ENCODE measurements at regions not wholly inside any gene's neighbourhood (a gene's known extent, or its start where the extent isn't known, plus 50 kb on each side); places are given as distances from the start of the nearest gene placed in this dataset.

DNA sequence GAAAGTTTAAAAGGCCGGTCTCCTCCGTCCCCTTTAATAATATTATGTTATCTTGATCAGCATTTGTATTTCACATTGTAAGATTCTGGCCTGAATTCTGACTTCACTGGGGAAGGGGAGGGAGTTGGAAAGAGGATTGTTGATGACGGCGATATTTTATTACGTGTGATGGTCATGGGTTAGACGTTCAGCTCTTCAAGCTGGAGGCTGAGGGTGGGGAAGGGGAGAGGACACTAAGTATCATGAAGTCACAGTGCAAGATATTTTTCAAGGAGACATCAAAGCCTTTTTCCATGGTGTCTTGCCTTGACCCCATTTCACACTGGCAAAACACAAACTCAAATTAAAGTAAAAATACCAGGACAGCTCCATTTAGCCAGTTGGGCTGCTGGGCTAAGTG lies 126.7 kb downstream of the WDR11 start:
- TF ChIP-seq POLR2AphosphoS5 (IDR thresholded peaks at IDR 0.05; ENCODE audit: low read depth) (no peak), EZH2 (IDR thresholded peaks at IDR 0.05; ENCODE audit: low read depth, unreplicated experiment) (no peak), ZNF114 (CRISPR knock-in tag; IDR thresholded peaks at IDR 0.05) (no peak), EZH2phosphoT487 (IDR thresholded peaks at IDR 0.05; ENCODE audit: unreplicated experiment) (no peak), CREB1 (CRISPR knock-in tag; IDR thresholded peaks at IDR 0.05; ENCODE audit: low read depth) (no peak), JUNB (IDR thresholded peaks at IDR 0.05; ENCODE audit: unreplicated experiment) (no peak)
- TF ChIP-seq, protein P1, sequence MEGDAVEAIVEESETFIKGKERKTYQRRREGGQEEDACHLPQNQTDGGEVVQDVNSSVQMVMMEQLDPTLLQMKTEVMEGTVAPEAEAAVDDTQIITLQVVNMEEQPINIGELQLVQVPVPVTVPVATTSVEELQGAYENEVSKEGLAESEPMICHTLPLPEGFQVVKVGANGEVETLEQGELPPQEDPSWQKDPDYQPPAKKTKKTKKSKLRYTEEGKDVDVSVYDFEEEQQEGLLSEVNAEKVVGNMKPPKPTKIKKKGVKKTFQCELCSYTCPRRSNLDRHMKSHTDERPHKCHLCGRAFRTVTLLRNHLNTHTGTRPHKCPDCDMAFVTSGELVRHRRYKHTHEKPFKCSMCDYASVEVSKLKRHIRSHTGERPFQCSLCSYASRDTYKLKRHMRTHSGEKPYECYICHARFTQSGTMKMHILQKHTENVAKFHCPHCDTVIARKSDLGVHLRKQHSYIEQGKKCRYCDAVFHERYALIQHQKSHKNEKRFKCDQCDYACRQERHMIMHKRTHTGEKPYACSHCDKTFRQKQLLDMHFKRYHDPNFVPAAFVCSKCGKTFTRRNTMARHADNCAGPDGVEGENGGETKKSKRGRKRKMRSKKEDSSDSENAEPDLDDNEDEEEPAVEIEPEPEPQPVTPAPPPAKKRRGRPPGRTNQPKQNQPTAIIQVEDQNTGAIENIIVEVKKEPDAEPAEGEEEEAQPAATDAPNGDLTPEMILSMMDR (conservative IDR thresholded peaks at IDR 0.05; ENCODE audit: low read depth in 2 of 2): no peak
- TF ChIP-seq, protein P2, sequence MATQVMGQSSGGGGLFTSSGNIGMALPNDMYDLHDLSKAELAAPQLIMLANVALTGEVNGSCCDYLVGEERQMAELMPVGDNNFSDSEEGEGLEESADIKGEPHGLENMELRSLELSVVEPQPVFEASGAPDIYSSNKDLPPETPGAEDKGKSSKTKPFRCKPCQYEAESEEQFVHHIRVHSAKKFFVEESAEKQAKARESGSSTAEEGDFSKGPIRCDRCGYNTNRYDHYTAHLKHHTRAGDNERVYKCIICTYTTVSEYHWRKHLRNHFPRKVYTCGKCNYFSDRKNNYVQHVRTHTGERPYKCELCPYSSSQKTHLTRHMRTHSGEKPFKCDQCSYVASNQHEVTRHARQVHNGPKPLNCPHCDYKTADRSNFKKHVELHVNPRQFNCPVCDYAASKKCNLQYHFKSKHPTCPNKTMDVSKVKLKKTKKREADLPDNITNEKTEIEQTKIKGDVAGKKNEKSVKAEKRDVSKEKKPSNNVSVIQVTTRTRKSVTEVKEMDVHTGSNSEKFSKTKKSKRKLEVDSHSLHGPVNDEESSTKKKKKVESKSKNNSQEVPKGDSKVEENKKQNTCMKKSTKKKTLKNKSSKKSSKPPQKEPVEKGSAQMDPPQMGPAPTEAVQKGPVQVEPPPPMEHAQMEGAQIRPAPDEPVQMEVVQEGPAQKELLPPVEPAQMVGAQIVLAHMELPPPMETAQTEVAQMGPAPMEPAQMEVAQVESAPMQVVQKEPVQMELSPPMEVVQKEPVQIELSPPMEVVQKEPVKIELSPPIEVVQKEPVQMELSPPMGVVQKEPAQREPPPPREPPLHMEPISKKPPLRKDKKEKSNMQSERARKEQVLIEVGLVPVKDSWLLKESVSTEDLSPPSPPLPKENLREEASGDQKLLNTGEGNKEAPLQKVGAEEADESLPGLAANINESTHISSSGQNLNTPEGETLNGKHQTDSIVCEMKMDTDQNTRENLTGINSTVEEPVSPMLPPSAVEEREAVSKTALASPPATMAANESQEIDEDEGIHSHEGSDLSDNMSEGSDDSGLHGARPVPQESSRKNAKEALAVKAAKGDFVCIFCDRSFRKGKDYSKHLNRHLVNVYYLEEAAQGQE (IDR thresholded peaks at IDR 0.05; ENCODE audit: unreplicated experiment): no peak
- TF ChIP-seq, protein P3, sequence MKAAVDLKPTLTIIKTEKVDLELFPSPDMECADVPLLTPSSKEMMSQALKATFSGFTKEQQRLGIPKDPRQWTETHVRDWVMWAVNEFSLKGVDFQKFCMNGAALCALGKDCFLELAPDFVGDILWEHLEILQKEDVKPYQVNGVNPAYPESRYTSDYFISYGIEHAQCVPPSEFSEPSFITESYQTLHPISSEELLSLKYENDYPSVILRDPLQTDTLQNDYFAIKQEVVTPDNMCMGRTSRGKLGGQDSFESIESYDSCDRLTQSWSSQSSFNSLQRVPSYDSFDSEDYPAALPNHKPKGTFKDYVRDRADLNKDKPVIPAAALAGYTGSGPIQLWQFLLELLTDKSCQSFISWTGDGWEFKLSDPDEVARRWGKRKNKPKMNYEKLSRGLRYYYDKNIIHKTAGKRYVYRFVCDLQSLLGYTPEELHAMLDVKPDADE (IDR thresholded peaks at IDR 0.05): no peak

Data from GM23338 (cell line).